Heart right ventricle (tissue), 16 donors: ENCODE measurements at regions not wholly inside any gene's neighbourhood (a gene's known extent, or its start where the extent isn't known, plus 50 kb on each side); places are given as distances from the start of the nearest gene placed in this dataset.
A peak's percentile ranks its signal among the peaks of the same experiment; 100 is the strongest.

Experiments
- ATAC-seq, 8 donors: fragments of 200-7000 bp; cut with Tn5 transposase; one replicate each; pipeline ENCODE4 v1.9.1; 2020; ENCODE audit warnings: mild to moderate bottlenecking in 8 of 8, moderate library complexity in 8 of 8, moderate number of reproducible peaks in 1 of 8
- DNase-seq, 2 donors: peaks; one replicate each; pipeline ENCODE4 v3.0.0-alpha.2; 2020
- H3K27ac ChIP-seq, 10 donors: fragments of 200-600 bp; sonication (generic) in 2 of 10; one replicate each; pipeline versions ENCODE4 v1.5.0 to v1.8.0; 2020 to 2022; ENCODE audit warnings: mild to moderate bottlenecking in 3 of 10
- H3K27me3 ChIP-seq, 7 donors: fragments of 200-600 bp; one replicate each; pipeline ENCODE4 v1.8.0; 2021 to 2022; ENCODE audit warnings: mild to moderate bottlenecking in 2 of 7
- H3K36me3 ChIP-seq, 9 donors: fragments of 200-600 bp; sonication (generic) in 1 of 9; one replicate each; pipeline versions ENCODE4 v1.5.0 to v1.8.0; 2020 to 2022; ENCODE audit warnings: mild to moderate bottlenecking in 2 of 9
- H3K4me1 ChIP-seq, 9 donors: fragments of 200-600 bp; sonication (generic) in 1 of 9; one replicate each; pipeline versions ENCODE4 v1.5.0 to v1.8.0; 2020 to 2022; ENCODE audit warnings: mild to moderate bottlenecking in 4 of 9
- H3K4me3 ChIP-seq, 10 donors: fragments of 200-600 bp; sonication (generic) in 2 of 10; one replicate each; pipeline versions ENCODE4 v1.5.0 to v1.8.0; 2020 to 2022; ENCODE audit warnings: mild to moderate bottlenecking in 7 of 10, moderate library complexity in 2 of 10
- H3K9me3 ChIP-seq, 11 donors: fragments of 200-600 bp in 10 of 11; sonication (generic) in 2 of 11; one replicate each; pipeline versions ENCODE4 v1.5.0 to v1.8.0; 2013 to 2022; ENCODE audit warnings: mild to moderate bottlenecking in 2 of 11, control low read depth in 1 of 11, moderate library complexity in 1 of 11
- WGBS, 2 donors: extraction: QIAGEN DNeasy Blood & Tissue Kit; methylation state at CpG; one replicate each; pipeline ENCODE4 v1.1.7; 2013; ENCODE audit warnings: inconsistent platforms in 1 of 2; 5-methylcytosine and 5-hydroxymethylcytosine counted together
- intact Hi-C, 10 donors: fragments of 100-400 bp; cut with DNase I; formaldehyde crosslinking; loops; one replicate each; pipeline versions ENCODE4 v1.11.1 to v1.14.2; 2022
- TF ChIP-seq, protein P1 (sequence below), 9 donors: fragments of 200-600 bp; sonication (generic) in 2 of 9; IDR thresholded peaks; one replicate each; pipeline versions ENCODE4 v1.5.0 to v1.8.0; 2021 to 2022; ENCODE audit warnings: antibody characterized with exemption in 9 of 9, mild to moderate bottlenecking in 5 of 9, moderate library complexity in 1 of 9
- donor health status: Arrhythmogenic right ventricular cardiomyopathy.
- donor health status: ischemic (EF 13 %, LVEDD 7.1; RV severe dilation, severe dysfunction).
- donor health status: healthy with polysubstance abuse.
- donor health status: DM: no; HTN: yes; CAD: no.
- donor health status: DM: no; HTN: no; CAD: no.
- donor health status: ischemic (EF 25% LVEDD 6.9; RV normal size, moderate dysfunction).
- donor health status: ischemic (EF 25% LVEDD 5.7; RV mildly dilated, moderate dysfunction).
- donor health status: healthy.
- donor health status: DM: yes; HTN: yes; CAD: no.
- donor health status: Ischemic cardiomyopathy.
- donor health status: ischemic (EF 35%, LVEDD 5.7; RV mildly dilated, moderate dysfunction).
- donor health status: nonischemic (EF 11% LVEDD 7.7; RV severe dilation, severe dysfunction).
- donor health status: DM: yes; HTN: yes; CAD: no.
- donor health status: PGD.
- donor health status: ischemic (EF 29% LVEDD 5.4; RV normal size, mild dysfunction).
- donor health status: nonischemic (EF 23%, LVEDD 6.1; RV moderate dilation, normal function).

DNA sequence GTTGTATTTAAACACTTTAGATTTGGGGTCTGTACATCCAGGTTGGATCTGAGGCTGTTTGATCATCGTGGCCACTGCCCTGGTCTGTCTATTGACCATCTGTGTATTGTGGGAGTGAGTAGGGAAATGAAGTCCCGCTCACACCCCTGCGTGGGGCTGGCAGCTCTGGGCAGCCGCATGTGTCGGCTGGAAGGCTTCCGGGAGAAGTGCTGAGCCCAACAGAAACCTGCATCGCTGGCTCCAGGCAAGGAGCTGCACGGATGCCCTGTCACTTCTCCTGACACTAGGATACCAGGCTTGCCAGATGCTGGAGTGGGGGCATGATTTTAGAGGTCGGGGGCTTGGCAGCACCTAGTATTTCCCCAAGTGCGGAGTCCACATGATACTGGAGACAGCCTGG lies 93.6 kb downstream of the PHETA1 start:
- Histone ChIP-seq H3K27me3 (peaks cover 0 to 67% (median 49%) of the 10 kb centered on the region in 7 donors), H3K4me3 (no peak overlapping the region), H3K36me3 (no peaks in the 10 kb centered on the region), H3K9me3 (peaks cover 0 to 7% (median 0%) of the 10 kb centered on the region in 11 donors), H3K4me1 (no peaks in the 10 kb centered on the region), H3K27ac (no peak overlapping the region)
- ATAC-seq (no peak), DNase-seq (no peak)
- TF ChIP-seq, protein P1, sequence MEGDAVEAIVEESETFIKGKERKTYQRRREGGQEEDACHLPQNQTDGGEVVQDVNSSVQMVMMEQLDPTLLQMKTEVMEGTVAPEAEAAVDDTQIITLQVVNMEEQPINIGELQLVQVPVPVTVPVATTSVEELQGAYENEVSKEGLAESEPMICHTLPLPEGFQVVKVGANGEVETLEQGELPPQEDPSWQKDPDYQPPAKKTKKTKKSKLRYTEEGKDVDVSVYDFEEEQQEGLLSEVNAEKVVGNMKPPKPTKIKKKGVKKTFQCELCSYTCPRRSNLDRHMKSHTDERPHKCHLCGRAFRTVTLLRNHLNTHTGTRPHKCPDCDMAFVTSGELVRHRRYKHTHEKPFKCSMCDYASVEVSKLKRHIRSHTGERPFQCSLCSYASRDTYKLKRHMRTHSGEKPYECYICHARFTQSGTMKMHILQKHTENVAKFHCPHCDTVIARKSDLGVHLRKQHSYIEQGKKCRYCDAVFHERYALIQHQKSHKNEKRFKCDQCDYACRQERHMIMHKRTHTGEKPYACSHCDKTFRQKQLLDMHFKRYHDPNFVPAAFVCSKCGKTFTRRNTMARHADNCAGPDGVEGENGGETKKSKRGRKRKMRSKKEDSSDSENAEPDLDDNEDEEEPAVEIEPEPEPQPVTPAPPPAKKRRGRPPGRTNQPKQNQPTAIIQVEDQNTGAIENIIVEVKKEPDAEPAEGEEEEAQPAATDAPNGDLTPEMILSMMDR (IDR thresholded peaks at IDR 0.05): no peak
- intact Hi-C loops: no loop called here
- WGBS, 2 donors: 57 to 60% methylated on average over 10 of the region's 10 CpGs

DNA sequence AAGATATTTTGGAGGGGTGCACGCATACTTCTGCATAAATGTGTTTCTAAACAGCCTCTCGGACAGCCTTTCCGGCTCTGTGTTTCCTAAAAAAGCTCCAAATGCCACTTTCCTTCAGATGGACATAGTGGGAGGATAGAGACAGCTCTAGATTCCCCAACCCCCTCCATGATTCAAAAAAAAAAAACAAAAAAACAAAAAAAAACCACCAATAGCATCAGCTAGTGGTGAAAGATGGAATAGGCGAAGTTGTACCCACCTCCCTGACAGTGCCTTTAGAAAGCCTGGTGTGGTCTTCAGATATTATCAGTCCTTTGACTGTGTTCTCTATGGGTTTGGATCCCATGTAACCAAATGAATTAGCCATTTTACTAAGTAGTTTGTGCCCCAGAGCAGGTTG lies 94.1 kb downstream of the PHETA1 start:
- Histone ChIP-seq H3K4me3 (no peak overlapping the region), H3K9me3 (peaks cover 0 to 7% (median 0%) of the 10 kb centered on the region in 11 donors), H3K27ac (no peak overlapping the region), H3K36me3 (no peaks in the 10 kb centered on the region), H3K27me3 (peaks cover 0 to 69% (median 47%) of the 10 kb centered on the region in 7 donors), H3K4me1 (peaks cover 0 to 5% (median 0%) of the 10 kb centered on the region in 9 donors)
- TF ChIP-seq, protein P1 (IDR thresholded peaks at IDR 0.05): peak in 6 of 9 donors; percentile 16 to 32 (median 20)
- DNase-seq (no peak), ATAC-seq (no peak)
- 43 to 55% methylated on average over 4 of the region's 4 CpGs for WGBS, 2 donors
- intact Hi-C loops: no loop called here

DNA sequence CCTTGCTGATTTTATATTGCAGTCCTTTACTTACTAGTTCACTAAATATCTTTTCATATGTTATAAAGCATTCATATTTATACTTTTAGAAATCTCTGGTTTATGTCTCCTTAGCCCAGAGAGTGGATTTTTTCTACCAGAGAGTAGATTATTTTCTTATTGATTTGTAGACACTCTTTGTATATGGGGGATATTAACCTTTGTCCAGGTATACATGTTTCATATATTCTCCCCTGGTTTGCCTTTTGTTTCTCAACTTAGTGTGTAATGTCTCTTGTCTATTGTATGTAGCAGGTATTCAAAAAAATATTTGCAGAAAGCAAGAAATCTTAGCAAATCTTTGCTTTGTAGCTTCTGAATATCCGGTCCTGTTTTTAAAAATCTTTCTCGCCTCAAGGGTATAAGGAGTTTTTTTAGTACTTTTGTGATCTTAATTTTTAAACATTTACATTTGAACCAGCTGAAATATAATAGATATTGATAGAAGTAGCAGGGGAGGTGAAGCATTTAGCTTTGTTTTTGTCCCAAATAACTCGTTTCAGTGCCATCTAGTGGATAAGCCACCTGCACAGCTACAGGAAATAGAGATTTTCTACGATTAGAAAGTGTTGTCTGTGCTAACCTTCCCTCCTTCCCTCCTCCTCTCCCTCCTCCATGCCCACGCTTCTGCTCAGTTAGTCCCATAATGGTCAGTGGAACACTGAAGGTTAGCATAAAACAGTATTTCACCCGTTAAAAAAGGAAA lies 97.0 kb downstream of the PHETA1 start:
- no peak for DNase-seq
- Histone ChIP-seq H3K27ac (no peak overlapping the region), H3K9me3 (peaks cover 0 to 3% (median 0%) of the 10 kb centered on the region in 11 donors), H3K36me3 (no peaks in the 10 kb centered on the region), H3K27me3 (peaks cover 0 to 61% (median 39%) of the 10 kb centered on the region in 7 donors), H3K4me1 (peaks cover 0 to 6% (median 0%) of the 10 kb centered on the region in 9 donors), H3K4me3 (no peak overlapping the region)
- TF ChIP-seq, protein P1 (IDR thresholded peaks at IDR 0.05): peak in 3 of 9 donors; percentile 23 to 31 (median 23)
- intact Hi-C loops: no loop called here
- whole genome bisulfite sequencing, 2 donors: 70 to 75% methylated on average over 6 of the region's 6 CpGs
- no peak for ATAC-seq

DNA sequence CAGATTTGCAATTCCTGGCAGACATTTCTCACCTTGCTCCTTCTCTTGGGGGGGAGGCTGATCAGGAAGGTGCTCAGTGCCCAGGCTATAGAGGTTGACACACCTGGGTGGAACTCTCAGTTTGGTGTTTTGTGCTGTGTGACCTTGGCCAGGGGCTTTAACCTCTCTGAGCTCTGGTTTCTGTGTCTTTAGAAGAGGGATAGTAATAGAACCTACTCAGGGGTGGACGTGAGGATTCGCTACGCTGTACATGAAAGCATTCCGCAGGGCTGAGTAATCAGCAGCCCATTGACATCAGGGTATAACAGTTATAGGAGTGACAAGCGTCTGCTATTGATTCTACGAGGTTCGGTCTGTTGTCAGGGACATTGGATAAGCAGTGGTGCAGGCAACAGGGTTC lies 98.1 kb downstream of the PHETA1 start:
- H3K36me3 ChIP-seq: no peaks in the 10 kb centered on the region
- peaks cover 0 to 61% (median 39%) of the 10 kb centered on the region in 7 donors for H3K27me3 ChIP-seq
- DNase-seq (no peak), ATAC-seq (no peak)
- WGBS, 2 donors: 47 to 50% methylated on average over 7 of the region's 7 CpGs
- H3K4me3 ChIP-seq: no peak overlapping the region
- peaks cover 0 to 6% (median 0%) of the 10 kb centered on the region in 9 donors for H3K4me1 ChIP-seq
- intact Hi-C loops: no loop called here
- H3K27ac ChIP-seq: no peak overlapping the region
- TF ChIP-seq, protein P1 (IDR thresholded peaks at IDR 0.05): no peak
- H3K9me3 ChIP-seq: peaks cover 0 to 3% (median 0%) of the 10 kb centered on the region in 11 donors
